Uterus (tissue), 2 donors: ENCODE measurements at regions not wholly inside any gene's neighbourhood (a gene's known extent, or its start where the extent isn't known, plus 50 kb on each side); places are given as distances from the start of the nearest gene placed in this dataset.

Experiments
- CTCF ChIP-seq, 4 experiments: fragments of 200-600 bp in 2 of 4; fragments of 450-650 bp in 2 of 4; sonication (generic) in 2 of 4; IDR thresholded peaks; one replicate each; pipeline ENCODE4 v1.5.1; 2016 to 2019; ENCODE audit warnings: antibody characterized with exemption in 4 of 4, mild to moderate bottlenecking in 2 of 4, moderate library complexity in 1 of 4
- POLR2A ChIP-seq, 2 donors: fragments of 450-650 bp; IDR thresholded peaks; one replicate each; pipeline ENCODE4 v1.6.1; 2016; ENCODE audit warnings: antibody characterized with exemption in 2 of 2, mild to moderate bottlenecking in 1 of 2, moderate library complexity in 1 of 2

GRCh38 chrX:11016728-11017127, 94.4 kb upstream of the HCCS start:
- no peak for TF ChIP-seq CTCF (IDR thresholded peaks at IDR 0.05)
- TF ChIP-seq POLR2A (IDR thresholded peaks at IDR 0.05) = no peak
